Adrenal gland (tissue), 9 donors: ENCODE measurements at regions not wholly inside any gene's neighbourhood (a gene's known extent, or its start where the extent isn't known, plus 50 kb on each side); places are given as distances from the start of the nearest gene placed in this dataset.

Experiments used
- DNase-seq, 7 donors: peaks; one replicate each; pipeline ENCODE4 v3.0.0-alpha.2; 2019 to 2020
- H3K27ac ChIP-seq, 5 donors: fragments of 200-600 bp; sonication (generic) in 4 of 5; 1 replicate in 3 of 5; 2 replicates in 2 of 5; pipeline versions ENCODE4 v1.5.1 to v1.8.0; 2016 to 2020; ENCODE audit warnings: mild to moderate bottlenecking in 1 of 5
- H3K27me3 ChIP-seq: fragments of 200-600 bp; 2 replicates; pipeline ENCODE4 v1.8.0; 2021
- H3K36me3 ChIP-seq, 2 donors: fragments of 200-600 bp; replicated peaks in 1 of 2; 1 replicate in 1 of 2; 2 replicates in 1 of 2; pipeline versions ENCODE4 v1.5.1 to v1.8.0; 2018 to 2022
- H3K4me1 ChIP-seq, 2 donors: fragments of 200-600 bp; replicated peaks in 1 of 2; 1 replicate in 1 of 2; 2 replicates in 1 of 2; pipeline versions ENCODE4 v1.5.1 to v1.8.0; 2018 to 2021
- H3K4me3 ChIP-seq, 4 donors: fragments of 200-600 bp; sonication (generic) in 3 of 4; one replicate each; pipeline ENCODE4 v1.5.1; 2016 to 2018
- H3K9me3 ChIP-seq, 3 donors: fragments of 200-600 bp; sonication (generic) in 1 of 3; replicated peaks in 1 of 3; 1 replicate in 2 of 3; 2 replicates in 1 of 3; pipeline versions ENCODE4 v1.5.1 to v1.8.0; 2016 to 2021
- CTCF ChIP-seq, 6 experiments: fragments of 450-650 bp in 4 of 6; fragments of 200-600 bp in 2 of 6; sonication (generic) in 1 of 6; IDR thresholded peaks; 1 replicate in 5 of 6; 2 replicates in 1 of 6; pipeline versions ENCODE4 v1.5.1 to v1.8.0; 2016 to 2021; ENCODE audit warnings: antibody characterized with exemption in 6 of 6, mild to moderate bottlenecking in 2 of 6, moderate library complexity in 1 of 6
- POLR2A ChIP-seq, 2 donors: fragments of 450-650 bp; IDR thresholded peaks; one replicate each; pipeline ENCODE4 v1.6.1; 2017; ENCODE audit warnings: antibody characterized with exemption in 2 of 2, mild to moderate bottlenecking in 2 of 2, moderate library complexity in 1 of 2
- WGBS, 4 donors: extraction: QIAGEN DNeasy Blood & Tissue Kit in 2 of 4; methylation state at CpG; one replicate each; pipeline versions ENCODE4 v1.1.5 to v1.1.7; 2013 to 2017; 5-methylcytosine and 5-hydroxymethylcytosine counted together
- intact Hi-C, 2 donors: fragments of 100-400 bp; cut with DNase I; formaldehyde crosslinking; loops; one replicate each; pipeline versions ENCODE4 v1.14.1 to v1.15.0; 2022 to 2023
- donor health status: healthy with polysubstance abuse.
- donor health status: Bipolar disorder and iron deficiency.
- donor health status: DM: yes; HTN: yes; CAD: no.
- donor health status: DM: no; HTN: no; CAD: no.
- donor health status: DM: no; HTN: no; CAD: no.

DNA sequence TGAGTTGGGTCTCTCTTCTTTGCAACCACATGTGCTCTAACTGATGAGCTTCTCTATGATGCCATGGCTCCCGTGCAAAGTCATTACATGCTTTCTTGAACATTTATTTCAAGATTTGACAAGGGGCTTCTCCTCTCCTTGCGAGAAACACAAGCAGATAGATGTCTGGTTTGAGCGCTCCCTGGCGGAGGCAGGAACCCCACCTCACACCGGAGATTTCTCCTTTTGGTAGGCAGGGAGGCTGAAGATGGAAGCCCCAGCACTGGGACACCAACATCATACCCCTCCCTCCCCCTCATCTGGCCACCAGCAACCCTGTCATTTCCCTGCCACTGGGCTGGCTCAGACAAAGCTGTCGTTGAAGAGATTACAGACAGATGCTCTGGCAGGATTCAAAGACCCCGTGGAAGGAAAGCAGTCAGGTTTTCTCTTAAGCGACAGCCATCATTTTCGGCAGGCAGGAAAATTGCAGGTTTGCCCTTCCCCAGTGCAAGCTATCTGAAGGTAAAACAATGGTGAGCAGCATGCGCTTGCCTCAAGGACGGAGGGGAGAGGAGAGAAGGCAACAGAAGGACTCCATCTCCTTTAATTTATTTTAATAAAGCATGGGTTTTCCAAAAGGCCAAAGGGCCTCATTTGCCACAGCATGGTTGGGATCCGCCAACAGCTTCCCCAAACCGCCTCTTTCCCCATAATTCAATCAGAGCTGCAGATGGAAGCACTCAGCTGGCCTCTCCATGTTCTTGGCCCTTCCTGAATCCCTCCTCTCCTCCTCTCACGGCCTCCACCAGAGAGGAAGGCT is 344.1 kb upstream of the TSHZ3 start:
- Histone ChIP-seq H3K27me3 (no peaks in the 10 kb centered on the region), H3K36me3 (no peaks in the 10 kb centered on the region), H3K9me3 (no peaks in the 10 kb centered on the region), H3K27ac (no peak overlapping the region), H3K4me1 (no peaks in the 10 kb centered on the region), H3K4me3 (no peak overlapping the region)
- intact Hi-C loops, result no loop called here
- DNase-seq, result no peak
- 85 to 89% (median 87%) methylated on average over 14 of the region's 14 CpGs for WGBS, 4 donors
- no peak for TF ChIP-seq CTCF (IDR thresholded peaks at IDR 0.05)
- TF ChIP-seq POLR2A (IDR thresholded peaks at IDR 0.05), result no peak

DNA sequence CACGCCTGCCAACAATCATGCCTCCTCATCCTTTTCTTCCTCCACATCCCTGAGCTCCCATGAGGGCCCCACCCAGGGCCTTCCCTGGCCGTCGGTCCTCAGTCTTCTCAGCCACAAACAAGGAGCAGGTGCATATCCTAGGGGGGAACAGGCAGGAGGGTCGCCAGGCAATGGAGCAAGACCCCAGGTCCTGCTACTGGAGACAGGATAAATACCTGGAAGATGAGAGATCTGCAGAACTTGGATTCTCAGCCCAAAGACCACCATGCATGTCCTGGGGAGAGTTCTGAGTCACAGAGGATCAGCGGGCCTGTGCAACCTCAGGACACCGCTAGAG is 344.7 kb upstream of the TSHZ3 start:
- Histone ChIP-seq H3K27ac (no peak overlapping the region), H3K4me1 (no peaks in the 10 kb centered on the region), H3K27me3 (no peaks in the 10 kb centered on the region), H3K4me3 (no peak overlapping the region), H3K9me3 (no peaks in the 10 kb centered on the region), H3K36me3 (no peaks in the 10 kb centered on the region)
- intact Hi-C loops, result no loop called here
- no peak for DNase-seq
- TF ChIP-seq CTCF (IDR thresholded peaks at IDR 0.05) (no peak), POLR2A (IDR thresholded peaks at IDR 0.05) (no peak)
- WGBS, 4 donors, result 82 to 97% (median 89%) methylated on average over 6 of the region's 6 CpGs

GRCh38 chr19:31694761-31695160 is 345.5 kb upstream of the TSHZ3 start:
- Histone ChIP-seq H3K9me3 (no peaks in the 10 kb centered on the region), H3K27ac (no peak overlapping the region), H3K36me3 (no peaks in the 10 kb centered on the region), H3K4me3 (no peak overlapping the region), H3K27me3 (no peaks in the 10 kb centered on the region), H3K4me1 (no peaks in the 10 kb centered on the region)
- 87 to 94% (median 92%) methylated on average over 3 of the region's 3 CpGs for WGBS, 4 donors
- intact Hi-C loops, result no loop called here
- TF ChIP-seq CTCF (IDR thresholded peaks at IDR 0.05) (no peak), POLR2A (IDR thresholded peaks at IDR 0.05) (no peak)
- no peak for DNase-seq

GRCh38 chr19:31699421-31699820 is 350.2 kb upstream of the TSHZ3 start:
- Histone ChIP-seq H3K36me3 (no peaks in the 10 kb centered on the region), H3K9me3 (no peaks in the 10 kb centered on the region), H3K27ac (no peak overlapping the region), H3K27me3 (no peaks in the 10 kb centered on the region), H3K4me1 (no peaks in the 10 kb centered on the region), H3K4me3 (no peak overlapping the region)
- intact Hi-C loops, result no loop called here
- no peak for TF ChIP-seq CTCF (IDR thresholded peaks at IDR 0.05)
- no peak for TF ChIP-seq POLR2A (IDR thresholded peaks at IDR 0.05)
- DNase-seq, result no peak
- WGBS, 4 donors, result 78 to 89% (median 82%) methylated on average over 3 of the region's 3 CpGs
